ENCODE measurements at regions not wholly inside any gene's neighbourhood (a gene's known extent, or its start where the extent isn't known, plus 50 kb on each side); places are given as distances from the start of the nearest gene placed in this dataset.
A peak's percentile ranks its signal among the peaks of the same experiment; 100 is the strongest.

- Mint-ChIP-seq H3K36me3 (ENCODE audit: low read depth) (no peaks in the 10 kb centered on the region), H3K27ac (no peak overlapping the region), H3K4me3 (no peak overlapping the region), H3K27me3 (peaks cover 17% of the 10 kb centered on the region), H3K9me3 (no peaks in the 10 kb centered on the region), H3K4me1 (ENCODE audit: low read depth) (peaks cover 14% of the 10 kb centered on the region)
- intact Hi-C loops (cut with micrococcal nuclease): loop anchor here (2.0 to 5.0 kb wide), 2 partner anchors 95 to 216 kb away; no protein-coding TSS in a partner anchor
Measured at GRCh38 chr6:56852260-56853010, 102.5 kb upstream of the BEND6 start.

DNA sequence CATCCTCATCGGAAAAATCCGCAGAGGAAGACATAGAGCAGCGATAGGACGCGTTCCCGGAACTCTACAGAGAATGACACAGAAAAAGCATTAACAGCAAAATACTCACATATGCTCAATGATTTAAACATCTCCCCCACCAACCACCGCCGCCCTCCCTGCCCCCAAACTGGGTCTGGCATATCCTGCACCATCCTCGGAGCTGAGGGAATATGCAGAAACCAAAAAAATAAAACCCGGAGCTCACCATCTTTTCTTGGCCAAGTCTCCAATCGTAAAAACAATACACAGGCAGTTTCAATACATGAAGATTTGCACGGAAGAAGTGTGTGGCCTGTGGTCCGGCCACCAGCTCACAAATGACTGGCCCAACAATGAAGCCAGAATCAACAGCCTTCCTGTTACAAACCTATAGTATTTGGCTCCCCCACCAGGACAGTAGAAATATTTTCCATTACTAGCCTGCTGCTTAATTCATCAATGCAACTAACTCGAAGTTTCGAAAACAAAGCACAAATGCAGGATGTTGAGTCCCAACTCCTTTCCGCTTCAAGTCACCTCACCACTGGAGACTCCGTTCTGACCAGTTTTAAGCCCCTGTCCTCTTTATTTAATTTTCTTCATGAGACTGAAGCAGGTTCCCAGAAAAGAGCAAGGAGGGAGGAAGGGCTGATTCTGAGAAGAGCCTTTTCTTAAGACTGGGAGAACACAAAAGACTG is 103.2 kb upstream of the BEND6 start:
- peak overlapping the region; percentile 20 for H3K27ac Mint-ChIP-seq
- peaks cover 17% of the 10 kb centered on the region for H3K27me3 Mint-ChIP-seq
- peaks cover 14% of the 10 kb centered on the region for H3K4me1 Mint-ChIP-seq (ENCODE audit: low read depth)
- peak overlapping the region; percentile 55 for H3K4me3 Mint-ChIP-seq
- no peaks in the 10 kb centered on the region for H3K36me3 Mint-ChIP-seq (ENCODE audit: low read depth)
- intact Hi-C loops (cut with micrococcal nuclease): loop anchor here (2.0 to 5.0 kb wide), 3 partner anchors 94 to 215 kb away; no protein-coding TSS in a partner anchor
- no peaks in the 10 kb centered on the region for H3K9me3 Mint-ChIP-seq

DNA sequence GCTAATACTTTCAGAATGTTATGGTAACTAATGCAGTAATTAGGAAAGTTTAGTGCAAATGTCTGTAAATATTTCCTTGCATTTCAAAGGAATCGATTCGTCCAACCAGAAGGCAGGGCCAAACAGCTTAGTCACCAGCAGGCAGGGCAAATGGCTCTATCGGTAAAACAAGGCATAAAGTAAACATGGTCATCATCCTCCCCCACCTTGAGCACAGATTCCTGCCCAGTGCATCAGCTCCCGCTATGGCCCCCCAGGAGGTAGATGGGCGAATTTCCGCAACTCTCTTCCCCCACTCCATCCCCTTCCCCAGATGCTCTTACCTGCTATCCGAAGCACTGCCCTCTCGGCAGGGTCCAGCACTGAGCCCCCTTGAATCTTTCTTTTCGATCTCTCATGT is 103.8 kb upstream of the BEND6 start:
- Mint-ChIP-seq H3K4me3 (peak overlapping the region; percentile 55), H3K36me3 (ENCODE audit: low read depth) (no peaks in the 10 kb centered on the region), H3K27ac (peak overlapping the region; percentile 20), H3K9me3 (no peaks in the 10 kb centered on the region), H3K27me3 (peaks cover 17% of the 10 kb centered on the region), H3K4me1 (ENCODE audit: low read depth) (peaks cover 14% of the 10 kb centered on the region)
- intact Hi-C loops (cut with micrococcal nuclease): loop anchor here (2.0 to 5.0 kb wide), 2 partner anchors 94 to 142 kb away; no protein-coding TSS in a partner anchor

DNA sequence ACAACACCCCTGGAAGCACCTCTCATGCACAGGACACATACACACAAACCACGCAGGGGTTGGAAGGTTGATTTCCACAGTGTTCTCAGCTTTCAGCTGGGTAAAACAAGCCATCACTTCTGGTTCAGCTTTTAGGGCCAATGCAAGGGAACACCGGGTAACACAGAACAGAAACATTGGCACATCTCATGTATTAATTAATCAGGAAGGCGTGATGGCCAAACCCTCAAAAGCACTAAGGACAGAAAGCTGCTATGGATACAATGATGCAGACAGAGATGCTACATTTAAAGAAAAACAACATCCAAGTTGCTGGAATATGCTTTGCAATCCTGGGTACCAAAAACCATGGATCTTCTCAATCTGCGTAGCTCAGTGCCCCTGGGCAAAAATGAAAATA is 104.3 kb upstream of the BEND6 start:
- Mint-ChIP-seq H3K27me3 (peaks cover 17% of the 10 kb centered on the region), H3K36me3 (ENCODE audit: low read depth) (no peaks in the 10 kb centered on the region), H3K4me3 (peak overlapping the region; percentile 55), H3K4me1 (ENCODE audit: low read depth) (peaks cover 14% of the 10 kb centered on the region), H3K9me3 (no peaks in the 10 kb centered on the region), H3K27ac (no peak overlapping the region)
- intact Hi-C loops (cut with micrococcal nuclease): loop anchor here (2.0 to 5.0 kb wide), 2 partner anchors 93 to 142 kb away; no protein-coding TSS in a partner anchor

DNA sequence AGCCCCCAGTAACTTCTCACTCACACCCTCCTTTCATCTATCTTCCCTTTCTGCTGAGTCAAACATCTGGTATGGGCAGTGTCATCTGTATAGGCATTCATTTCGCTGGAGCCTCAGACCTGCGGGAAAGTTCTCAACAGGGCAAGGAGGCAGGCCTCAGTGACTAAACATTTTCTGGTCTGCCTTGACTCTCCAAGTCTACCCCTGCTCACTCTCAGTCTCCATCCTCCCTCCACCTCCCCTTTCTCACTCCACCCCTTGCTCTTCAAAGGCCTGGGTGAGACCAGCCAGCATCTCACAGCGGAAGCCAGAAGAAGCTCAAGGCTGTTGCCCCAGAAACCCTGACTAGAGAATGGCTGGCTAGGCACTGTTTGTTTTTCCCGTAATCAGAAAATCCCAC is 105.0 kb upstream of the BEND6 start:
- Mint-ChIP-seq H3K27me3 (peaks cover 17% of the 10 kb centered on the region), H3K4me3 (no peak overlapping the region), H3K4me1 (ENCODE audit: low read depth) (peaks cover 19% of the 10 kb centered on the region), H3K9me3 (no peaks in the 10 kb centered on the region), H3K27ac (no peak overlapping the region), H3K36me3 (ENCODE audit: low read depth) (no peaks in the 10 kb centered on the region)
- intact Hi-C loops (cut with micrococcal nuclease): loop anchor here (2.0 to 5.0 kb wide), 2 partner anchors 93 to 141 kb away; no protein-coding TSS in a partner anchor

DNA sequence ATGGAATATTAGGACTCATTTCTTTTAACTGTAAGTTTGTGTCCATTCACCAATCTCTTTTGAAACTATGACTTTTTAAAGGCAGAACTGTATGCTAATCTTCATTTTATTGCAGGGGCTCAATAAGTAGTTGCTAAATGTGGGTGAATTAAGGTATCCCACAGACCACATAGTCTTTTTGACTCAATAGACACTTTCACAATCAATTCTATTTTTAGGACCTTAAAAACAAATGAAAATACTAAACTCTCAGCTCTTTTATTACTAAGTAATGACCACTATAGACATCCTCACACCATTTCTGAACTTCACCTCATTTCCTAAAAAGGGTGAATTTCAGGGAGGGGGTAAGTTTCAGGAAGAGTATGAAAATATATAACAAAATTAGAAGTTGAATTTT is 106.8 kb upstream of the BEND6 start:
- peaks cover 22% of the 10 kb centered on the region for H3K27me3 Mint-ChIP-seq
- no peaks in the 10 kb centered on the region for H3K36me3 Mint-ChIP-seq (ENCODE audit: low read depth)
- H3K27ac Mint-ChIP-seq: no peak overlapping the region
- H3K4me1 Mint-ChIP-seq (ENCODE audit: low read depth): peaks cover 24% of the 10 kb centered on the region
- H3K4me3 Mint-ChIP-seq: no peak overlapping the region
- intact Hi-C loops (cut with micrococcal nuclease): no loop called here
- H3K9me3 Mint-ChIP-seq: no peaks in the 10 kb centered on the region

- peaks cover 15% of the 10 kb centered on the region for H3K4me1 Mint-ChIP-seq (ENCODE audit: low read depth)
- H3K4me3 Mint-ChIP-seq: no peak overlapping the region
- intact Hi-C loops (cut with micrococcal nuclease): no loop called here
- H3K27ac Mint-ChIP-seq: no peak overlapping the region
- H3K9me3 Mint-ChIP-seq: no peaks in the 10 kb centered on the region
- H3K36me3 Mint-ChIP-seq (ENCODE audit: low read depth): no peaks in the 10 kb centered on the region
- peaks cover 13% of the 10 kb centered on the region for H3K27me3 Mint-ChIP-seq
Measured at GRCh38 chr6:56845032-56845431, 109.9 kb upstream of the BEND6 start.

- Mint-ChIP-seq H3K27me3 (peaks cover 10% of the 10 kb centered on the region), H3K4me1 (ENCODE audit: low read depth) (peaks cover 18% of the 10 kb centered on the region), H3K27ac (peak overlapping the region; percentile 77), H3K9me3 (no peaks in the 10 kb centered on the region), H3K36me3 (ENCODE audit: low read depth) (no peaks in the 10 kb centered on the region), H3K4me3 (peak overlapping the region; percentile 77)
- intact Hi-C loops (cut with micrococcal nuclease): loop anchor here (5.0 kb wide), 1 partner anchor 41 kb away; no protein-coding TSS in a partner anchor
Measured at GRCh38 chr6:56843476-56844349, 111.2 kb upstream of the BEND6 start.

- intact Hi-C loops (cut with micrococcal nuclease): loop anchor here (5.0 kb wide), 1 partner anchor 41 kb away; no protein-coding TSS in a partner anchor
- Mint-ChIP-seq H3K36me3 (ENCODE audit: low read depth) (no peaks in the 10 kb centered on the region), H3K4me3 (peak overlapping the region; percentile 78), H3K27ac (peak overlapping the region; percentile 77), H3K4me1 (ENCODE audit: low read depth) (peaks cover 25% of the 10 kb centered on the region), H3K9me3 (no peaks in the 10 kb centered on the region), H3K27me3 (peaks cover 10% of the 10 kb centered on the region)
Measured at GRCh38 chr6:56842686-56843475, 112.0 kb upstream of the BEND6 start.

DNA sequence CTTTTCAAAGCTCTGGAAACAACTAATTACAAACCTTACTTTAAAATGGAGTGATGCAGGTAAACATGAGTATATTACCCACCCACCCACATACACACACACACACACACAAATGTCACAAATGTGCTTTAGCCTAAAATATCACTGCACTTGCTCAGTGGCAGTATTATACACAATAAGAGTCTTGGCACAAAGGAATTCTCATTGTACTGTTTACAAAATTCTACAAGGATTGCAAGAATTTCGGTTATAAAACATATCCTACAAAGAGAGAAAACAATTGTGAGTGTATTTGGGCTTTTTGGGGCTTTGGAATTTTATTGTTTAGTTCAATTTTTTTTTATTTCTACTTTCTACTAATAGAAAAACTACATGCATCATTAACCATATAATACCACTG is 113.2 kb upstream of the BEND6 start:
- intact Hi-C loops (cut with micrococcal nuclease): loop anchor here (5.0 kb wide), 1 partner anchor 39 kb away; no protein-coding TSS in a partner anchor
- no peak overlapping the region for H3K4me3 Mint-ChIP-seq
- H3K27me3 Mint-ChIP-seq: peaks cover 10% of the 10 kb centered on the region
- H3K36me3 Mint-ChIP-seq (ENCODE audit: low read depth): no peaks in the 10 kb centered on the region
- H3K9me3 Mint-ChIP-seq: no peaks in the 10 kb centered on the region
- H3K4me1 Mint-ChIP-seq (ENCODE audit: low read depth): peaks cover 25% of the 10 kb centered on the region
- H3K27ac Mint-ChIP-seq: no peak overlapping the region

- Mint-ChIP-seq H3K27ac (no peak overlapping the region), H3K9me3 (no peaks in the 10 kb centered on the region), H3K4me1 (ENCODE audit: low read depth) (peaks cover 25% of the 10 kb centered on the region), H3K36me3 (ENCODE audit: low read depth) (no peaks in the 10 kb centered on the region), H3K27me3 (peaks cover 10% of the 10 kb centered on the region), H3K4me3 (no peak overlapping the region)
- intact Hi-C loops (cut with micrococcal nuclease): loop anchor here (5.0 kb wide), 1 partner anchor 39 kb away; no protein-coding TSS in a partner anchor
Measured at GRCh38 chr6:56841381-56841749, 113.5 kb upstream of the BEND6 start.

GRCh38 chr6:56840467-56841380 is 114.2 kb upstream of the BEND6 start:
- Mint-ChIP-seq H3K4me3 (no peak overlapping the region), H3K27me3 (peaks cover 10% of the 10 kb centered on the region), H3K27ac (no peak overlapping the region), H3K9me3 (no peaks in the 10 kb centered on the region), H3K4me1 (ENCODE audit: low read depth) (peaks cover 25% of the 10 kb centered on the region), H3K36me3 (ENCODE audit: low read depth) (no peaks in the 10 kb centered on the region)
- intact Hi-C loops (cut with micrococcal nuclease): loop anchor here (5.0 kb wide), 1 partner anchor 38 kb away; no protein-coding TSS in a partner anchor
